GM12891 (cell line): ENCODE measurements at regions not wholly inside any gene's neighbourhood (a gene's known extent, or its start where the extent isn't known, plus 50 kb on each side); places are given as distances from the start of the nearest gene placed in this dataset.

Experiments used
- PAX5 ChIP-seq: IDR thresholded peaks from 2 replicates; pipeline ENCODE4 v1.6.1; 2011; ENCODE audit warnings: low read length, moderate library complexity, mild to moderate bottlenecking; ENCODE audit not compliant: insufficient read depth, severe bottlenecking
- POLR2A ChIP-seq: IDR thresholded peaks from 2 replicates; pipeline ENCODE4 v1.6.1; 2011; ENCODE audit warnings: low read depth, low read length, control low read depth
- POLR2AphosphoS5 ChIP-seq: IDR thresholded peaks from 2 replicates; pipeline ENCODE4 v1.6.1; 2011; ENCODE audit warnings: low read depth, low read length, control low read depth
- POU2F2 ChIP-seq: IDR thresholded peaks from 2 replicates; pipeline ENCODE4 v1.6.1; 2011; ENCODE audit warnings: low read depth, mild to moderate bottlenecking, control low read depth, low read length, moderate library complexity
- SPI1 ChIP-seq: IDR thresholded peaks from 2 replicates; pipeline ENCODE4 v1.6.1; 2011; ENCODE audit warnings: low read depth, low read length, control low read depth
- TAF1 ChIP-seq: IDR thresholded peaks from 2 replicates; pipeline ENCODE4 v1.6.1; 2011; ENCODE audit warnings: low read depth, low read length, control low read depth

- no peak for TF ChIP-seq TAF1
- TF ChIP-seq POLR2A = no peak
- TF ChIP-seq POLR2AphosphoS5 = no peak
- TF ChIP-seq SPI1 = no peak
- no peak for TF ChIP-seq POU2F2
- no peak for TF ChIP-seq PAX5
These were observed 91.1 kb upstream of the KCNA4 start for GRCh38 chr11:30107899-30108298.
